H1 (cell line): ENCODE measurements at regions not wholly inside any gene's neighbourhood (a gene's known extent, or its start where the extent isn't known, plus 50 kb on each side); places are given as distances from the start of the nearest gene placed in this dataset.

Experiments
- CTCF ChIA-PET: fragments of 300-600 bp; sonication (Branson Sonifier 250); formaldehyde crosslinking; loops from one replicate; lab custom pipeline; 2021; ENCODE audit not compliant: partially characterized antibody; lab: Charles Lee
- POLR2A ChIA-PET: fragments of 300-600 bp; sonication (Branson Sonifier 250); formaldehyde crosslinking; loops from one replicate; lab custom pipeline; 2021; ENCODE audit warnings: inconsistent platforms; ENCODE audit not compliant: partially characterized antibody; lab: Charles Lee
- DNase-seq, 2 experiments: peaks; one replicate each; pipeline versions ENCODE4 v3.0.0 to v3.0.0-alpha.2; 2010 to 2022; ENCODE audit warnings: low spot score in 2 of 2, low read depth in 1 of 2, mixed read lengths in 1 of 2
- FAIRE-seq: peaks from 2 replicates; lab custom pipeline; 2011; peaks lifted over from hg19 to GRCh38; lab: Jason Lieb, UNC
- H2AFZ ChIP-seq: 2 replicates; pipeline ENCODE4 v1.8.1; 2012; ENCODE audit warnings: low read length, inconsistent platforms
- H2AK5ac ChIP-seq: 2 replicates; pipeline ENCODE4 v1.6.1; 2013; ENCODE audit warnings: low read depth, low read length
- H2BK120ac ChIP-seq: replicated peaks from 2 replicates; pipeline ENCODE3; 2013; ENCODE audit warnings: low read depth, low read length, inconsistent platforms
- H2BK12ac ChIP-seq: 2 replicates; pipeline ENCODE4 v1.6.1; 2013; ENCODE audit warnings: low read depth, low read length
- H2BK15ac ChIP-seq: 2 replicates; pipeline ENCODE4 v1.6.1; 2013; ENCODE audit warnings: low read length
- H2BK20ac ChIP-seq: 2 replicates; pipeline ENCODE4 v1.6.1; 2013; ENCODE audit warnings: low read length
- H2BK5ac ChIP-seq: 2 replicates; pipeline ENCODE4 v1.6.1; 2013; ENCODE audit warnings: low read depth, low read length
- H3K14ac ChIP-seq: 2 replicates; pipeline ENCODE4 v1.6.1; 2013; ENCODE audit warnings: inconsistent platforms; ENCODE audit not compliant: insufficient read length
- H3K18ac ChIP-seq: 2 replicates; pipeline ENCODE4 v1.6.1; 2013; ENCODE audit warnings: low read length; ENCODE audit errors: extremely low read depth
- H3K23ac ChIP-seq: 2 replicates; pipeline ENCODE4 v1.6.1; 2013; ENCODE audit warnings: inconsistent platforms; ENCODE audit not compliant: insufficient read length
- H3K23me2 ChIP-seq: 2 replicates; pipeline ENCODE4 v1.6.1; 2013; ENCODE audit warnings: low read depth, low read length
- H3K27ac ChIP-seq: 2 replicates; pipeline ENCODE4 v1.6.1; 2011; ENCODE audit warnings: low read depth, low read length, inconsistent platforms
- H3K27me3 ChIP-seq, 4 experiments: replicated peaks in 1 of 4; 1 replicate in 1 of 4; 2 replicates in 3 of 4; pipeline versions ENCODE4 v1.6.1 to v1.8.1; 2011 to 2013; ENCODE audit warnings: low read length in 3 of 4, mild to moderate bottlenecking in 3 of 4, inconsistent platforms in 2 of 4, mixed read lengths in 2 of 4, moderate library complexity in 1 of 4; ENCODE audit not compliant: control insufficient read depth in 3 of 4, insufficient read depth in 3 of 4; ENCODE audit errors: extremely low read depth in 1 of 4
- H3K36me3 ChIP-seq, 4 experiments: 2 replicates each; pipeline versions ENCODE4 v1.6.1 to v1.8.1; 2011 to 2013; ENCODE audit warnings: mild to moderate bottlenecking in 4 of 4, low read length in 3 of 4, moderate library complexity in 2 of 4, control low read depth in 1 of 4, inconsistent platforms in 1 of 4; ENCODE audit not compliant: insufficient read depth in 4 of 4, control insufficient read depth in 2 of 4
- H3K4ac ChIP-seq: replicated peaks from 2 replicates; pipeline ENCODE3; 2013; ENCODE audit warnings: low read length, low read depth, mixed read lengths, inconsistent platforms; ENCODE audit not compliant: insufficient read length
- H3K4me1 ChIP-seq, 4 experiments: replicated peaks in 1 of 4; 1 replicate in 1 of 4; 2 replicates in 3 of 4; pipeline versions ENCODE4 v1.6.1 to v1.8.1; 2011 to 2013; ENCODE audit warnings: low read length in 3 of 4, inconsistent platforms in 2 of 4, mixed read lengths in 1 of 4; ENCODE audit not compliant: insufficient read depth in 4 of 4, control insufficient read depth in 3 of 4
- H3K4me2 ChIP-seq, 2 experiments: 2 replicates each; pipeline versions ENCODE4 v1.6.1 to v1.8.1; 2011 to 2013; ENCODE audit warnings: low read depth in 2 of 2, low read length in 2 of 2, control low read depth in 1 of 2, inconsistent platforms in 1 of 2, mild to moderate bottlenecking in 1 of 2; ENCODE audit not compliant: insufficient read depth in 1 of 2
- H3K4me3 ChIP-seq, 4 experiments: fragments of 200-600, 300-600 bp in 1 of 4; sonication (generic), shearing (Covaris generic), sonication (Bioruptor Twin) in 1 of 4; 2 replicates each; pipeline versions ENCODE4 v1.5.1 to v1.8.1; 2011 to 2016; ENCODE audit warnings: low read length in 4 of 4, low read depth in 3 of 4, control low read depth in 2 of 4, inconsistent platforms in 2 of 4, mild to moderate bottlenecking in 2 of 4, mixed read lengths in 1 of 4, moderate library complexity in 1 of 4; ENCODE audit not compliant: insufficient read depth in 2 of 4; ENCODE audit errors: extremely low read depth in 1 of 4
- H3K56ac ChIP-seq: replicated peaks from 2 replicates; pipeline ENCODE3; 2013; ENCODE audit warnings: low read depth, mild to moderate bottlenecking, mixed read lengths, low read length, inconsistent platforms; ENCODE audit not compliant: insufficient read length
- H3K79me1 ChIP-seq: 2 replicates; pipeline ENCODE4 v1.6.1; 2013; ENCODE audit warnings: low read depth, low read length, control low read depth
- H3K79me2 ChIP-seq, 2 experiments: 2 replicates each; pipeline versions ENCODE4 v1.6.1 to v1.8.1; 2012 to 2013; ENCODE audit warnings: low read length in 2 of 2, mild to moderate bottlenecking in 2 of 2, inconsistent platforms in 1 of 2; ENCODE audit not compliant: insufficient read depth in 2 of 2, control insufficient read depth in 1 of 2
- H3K9ac ChIP-seq, 4 experiments: replicated peaks in 1 of 4; 1 replicate in 1 of 4; 2 replicates in 3 of 4; pipeline versions ENCODE4 v1.6.1 to v1.8.1; 2011 to 2013; ENCODE audit warnings: low read depth in 3 of 4, low read length in 3 of 4, control low read depth in 2 of 4, mild to moderate bottlenecking in 2 of 4, moderate library complexity in 2 of 4, inconsistent platforms in 1 of 4; ENCODE audit errors: extremely low read depth in 1 of 4
- H3K9me3 ChIP-seq, 2 experiments: 2 replicates each; pipeline versions ENCODE4 v1.6.1 to v1.8.1; 2012 to 2013; ENCODE audit warnings: mild to moderate bottlenecking in 2 of 2, moderate library complexity in 2 of 2, control low read depth in 1 of 2, inconsistent platforms in 1 of 2, low read depth in 1 of 2, low read length in 1 of 2, mixed read lengths in 1 of 2; ENCODE audit not compliant: insufficient read depth in 2 of 2
- H4K20me1 ChIP-seq, 2 experiments: replicated peaks in 1 of 2; 2 replicates each; pipeline versions ENCODE3 to v1.8.1; 2011 to 2013; ENCODE audit warnings: inconsistent platforms in 2 of 2, low read length in 2 of 2, mild to moderate bottlenecking in 1 of 2; ENCODE audit not compliant: insufficient read depth in 2 of 2, control insufficient read depth in 1 of 2
- H4K5ac ChIP-seq: 2 replicates; pipeline ENCODE4 v1.6.1; 2013; ENCODE audit warnings: low read length, low read depth, mixed read lengths, inconsistent platforms; ENCODE audit not compliant: insufficient read length
- H4K8ac ChIP-seq: 2 replicates; pipeline ENCODE4 v1.8.0; 2013; ENCODE audit warnings: mild to moderate bottlenecking, moderate library complexity, low read length, inconsistent platforms; ENCODE audit not compliant: insufficient read depth; ENCODE audit errors: extremely low read depth
- H4K91ac ChIP-seq: replicated peaks from 2 replicates; pipeline ENCODE3; 2013; ENCODE audit warnings: low read length, mixed read lengths, inconsistent platforms; ENCODE audit not compliant: insufficient read length
- BACH1 ChIP-seq: IDR thresholded peaks from 2 replicates; pipeline ENCODE4 v1.6.1; 2012; ENCODE audit warnings: low read length, improper control_type of control experiment
- CTCF ChIP-seq, 3 experiments: IDR thresholded peaks; 1 replicate in 2 of 3; 2 replicates in 1 of 3; pipeline versions ENCODE4 v1.5.1 to v1.6.1; 2011; ENCODE audit warnings: low read length in 3 of 3, mild to moderate bottlenecking in 3 of 3, inconsistent platforms in 2 of 3, low read depth in 1 of 3, moderate library complexity in 1 of 3; ENCODE audit not compliant: insufficient read depth in 1 of 3; ENCODE audit errors: control extremely low read depth in 1 of 3
- JUN ChIP-seq: IDR thresholded peaks from 2 replicates; pipeline ENCODE4 v1.6.1; 2011; ENCODE audit warnings: low read depth, mild to moderate bottlenecking, improper control_type of control experiment, low read length
- RAD21 ChIP-seq, 2 experiments: IDR thresholded peaks in 1 of 2; conservative IDR thresholded peaks in 1 of 2; 2 replicates each; pipeline ENCODE4 v1.6.1; 2011; ENCODE audit warnings: low read depth in 2 of 2, low read length in 2 of 2, improper control_type of control experiment in 1 of 2, inconsistent platforms in 1 of 2, mild to moderate bottlenecking in 1 of 2, moderate library complexity in 1 of 2
- RXRA ChIP-seq: IDR thresholded peaks from 2 replicates; pipeline ENCODE4 v1.6.1; 2011; ENCODE audit warnings: low read depth, mild to moderate bottlenecking, low read length, moderate library complexity; ENCODE audit not compliant: insufficient read depth
- WGBS, 2 experiments: shearing (Covaris generic) in 1 of 2; methylation state at CpG; one replicate each; pipeline versions ENCODE4 v1.1.6 to v1.1.7; 2013 to 2015; ENCODE audit warnings: low lambda C conversion rate in 2 of 2, mixed read lengths in 2 of 2, inconsistent platforms in 1 of 2, low coverage in 1 of 2, missing lambda C conversion rate in 1 of 2; ENCODE audit not compliant: insufficient replicate concordance in 2 of 2, insufficient coverage in 1 of 2, insufficient read length in 1 of 2; ENCODE audit errors: extremely low coverage in 1 of 2, missing lambda C conversion rate in 1 of 2; 5-methylcytosine and 5-hydroxymethylcytosine counted together

GRCh38 chr14:99065551-99065950 lies 206.4 kb downstream of the BCL11B start:
- Histone ChIP-seq H3K18ac (no peak overlapping the region), H3K79me2 (no peaks in the 10 kb centered on the region), H3K23me2 (no peaks in the 10 kb centered on the region), H3K4me3 (no peak overlapping the region), H3K27me3 (no peaks in the 10 kb centered on the region), H3K9ac (no peak overlapping the region), H2BK20ac (no peak overlapping the region), H3K4ac (no peak overlapping the region), H2BK120ac (no peak overlapping the region), H2AK5ac (no peak overlapping the region), H2AFZ (no peak overlapping the region), H4K5ac (no peak overlapping the region), H2BK5ac (no peak overlapping the region), H3K36me3 (no peaks in the 10 kb centered on the region), H3K56ac (peak overlapping the region; percentile 4), H4K8ac (no peak overlapping the region), H3K9me3 (peaks cover 0 to 12% of the 10 kb centered on the region in 2 experiments; a peak in 2 of 4 replicates), H3K4me1 (no peaks in the 10 kb centered on the region), H4K20me1 (no peaks in the 10 kb centered on the region), H3K27ac (no peak overlapping the region), H3K79me1 (no peaks in the 10 kb centered on the region), H3K4me2 (no peak overlapping the region), H2BK15ac (no peak overlapping the region), H3K14ac (no peak overlapping the region), H3K23ac (no peak overlapping the region), H4K91ac (no peak overlapping the region), H2BK12ac (no peak overlapping the region)
- CTCF ChIA-PET = interaction anchor here (1.2 to 2.0 kb wide), 5 partner anchors 11 to 878 kb away, joined by 3 to 7 read pairs (median 4); no protein-coding TSS in a partner anchor
- FAIRE-seq (no peak), DNase-seq (peak in 1 of 2 experiments; percentile 44)
- POLR2A ChIA-PET = no interaction called here
- TF ChIP-seq RXRA = 0 out of 2 replicates have a peak, but pooled peaks have one; percentile 5
- TF ChIP-seq RAD21 (IDR thresholded peaks at IDR 0.05 in 1 of 2, conservative IDR thresholded peaks at IDR 0.05 in 1 of 2; ENCODE audit: low read depth in 2 of 2, low read length in 2 of 2) = peak; percentile 27 to 55; a peak in 3 of 4 replicates
- no peak for TF ChIP-seq BACH1
- peak; percentile 6 to 38 (median 35) for TF ChIP-seq CTCF (IDR thresholded peaks at IDR 0.05; ENCODE audit: control extremely low read depth in 1 of 3, insufficient read depth in 1 of 3, low read depth in 1 of 3, low read length in 3 of 3)
- TF ChIP-seq JUN = no peak
- WGBS, 2 experiments = 91% methylated on average over 3 of the region's 3 CpGs; no CpG with 5 or more reads in 1 of the 2 experiments
